Endothelial cell of umbilical vein (primary cell): ENCODE measurements at regions not wholly inside any gene's neighbourhood (a gene's known extent, or its start where the extent isn't known, plus 50 kb on each side); places are given as distances from the start of the nearest gene placed in this dataset.

Experiments used
- BruUV-seq: library from RNA; stranded (reverse); fragments of 400-500 nt; replicated peaks from 2 replicates; lab custom pipeline; 2021; lab: Mats Ljungman, UMichigan
- CTCF ChIA-PET: fragments of 300-600, 350-600 bp; sonication (Branson Sonifier 250); formaldehyde crosslinking; loops from one replicate; lab custom pipeline; 2021; ENCODE audit warnings: antibody characterized with exemption, inconsistent platforms; lab: Charles Lee
- POLR2A ChIA-PET: fragments of 300-600, 350-600 bp; sonication (Branson Sonifier 250); formaldehyde crosslinking; loops from one replicate; lab custom pipeline; 2021; ENCODE audit warnings: antibody characterized with exemption, inconsistent platforms; lab: Charles Lee
- DNase-seq: peaks from one replicate; pipeline ENCODE4 v3.0.0-alpha.2; 2011; ENCODE audit warnings: low read depth, low spot score
- FAIRE-seq: peaks from 2 replicates; lab custom pipeline; 2011; peaks lifted over from hg19 to GRCh38; lab: Jason Lieb, UNC
- H2AFZ ChIP-seq: 2 replicates; pipeline ENCODE4 v1.6.0; 2012; ENCODE audit warnings: low read depth, low read length, control low read depth, inconsistent platforms
- H3K27ac ChIP-seq: 2 replicates; pipeline ENCODE4 v1.5.1; 2011; ENCODE audit warnings: low read depth, mild to moderate bottlenecking, control low read depth, low read length, moderate library complexity; ENCODE audit not compliant: insufficient read depth
- H3K27me3 ChIP-seq, 2 experiments: 2 replicates each; pipeline versions ENCODE4 v1.6.0 to v1.6.1; 2011; ENCODE audit warnings: low read length in 2 of 2, mixed read lengths in 1 of 2; ENCODE audit not compliant: control insufficient read depth in 2 of 2, insufficient read depth in 2 of 2
- H3K36me3 ChIP-seq, 2 experiments: 2 replicates in 1 of 2; 3 replicates in 1 of 2; pipeline ENCODE4 v1.5.1; 2011; ENCODE audit warnings: low read length in 2 of 2, mild to moderate bottlenecking in 1 of 2, moderate library complexity in 1 of 2; ENCODE audit not compliant: control insufficient read depth in 2 of 2, insufficient read depth in 2 of 2; ENCODE audit errors: extremely low read depth in 1 of 2
- H3K4me1 ChIP-seq: 3 replicates; pipeline ENCODE4 v1.5.1; 2011; ENCODE audit warnings: mild to moderate bottlenecking, low read length; ENCODE audit not compliant: control insufficient read depth, insufficient read depth; ENCODE audit errors: extremely low read depth
- H3K4me2 ChIP-seq: 2 replicates; pipeline ENCODE4 v1.6.1; 2011; ENCODE audit warnings: low read length, control low read depth, mixed read lengths; ENCODE audit not compliant: insufficient read depth
- H3K4me3 ChIP-seq, 3 experiments: fragments of 200-600 bp in 1 of 3; sonication (generic), shearing (Covaris generic) in 1 of 3; replicated peaks in 1 of 3; 2 replicates each; pipeline ENCODE4 v1.5.1; 2011 to 2016; ENCODE audit warnings: control low read depth in 3 of 3, low read length in 3 of 3, mild to moderate bottlenecking in 2 of 3, inconsistent platforms in 1 of 3, low read depth in 1 of 3, moderate library complexity in 1 of 3; ENCODE audit not compliant: insufficient read depth in 1 of 3
- H3K79me2 ChIP-seq: 2 replicates; pipeline ENCODE4 v1.6.0; 2012; ENCODE audit warnings: low read length, inconsistent platforms; ENCODE audit not compliant: control insufficient read depth, insufficient read depth
- H3K9ac ChIP-seq: replicated peaks from 2 replicates; pipeline ENCODE3; 2011; ENCODE audit warnings: low read length, control low read depth; ENCODE audit not compliant: insufficient read depth; ENCODE audit errors: extremely low read depth
- H3K9me1 ChIP-seq: replicated peaks from 3 replicates; pipeline ENCODE4 v1.6.0; 2011; ENCODE audit warnings: mild to moderate bottlenecking, low read length; ENCODE audit not compliant: control insufficient read depth, insufficient read depth; ENCODE audit errors: extremely low read depth
- H3K9me3 ChIP-seq: replicated peaks from 2 replicates; pipeline ENCODE4 v1.5.1; 2012; ENCODE audit warnings: low read length, inconsistent platforms; ENCODE audit not compliant: control insufficient read depth, insufficient read depth
- H4K20me1 ChIP-seq: replicated peaks from 2 replicates; pipeline ENCODE3; 2011; ENCODE audit warnings: mild to moderate bottlenecking, low read length; ENCODE audit not compliant: control insufficient read depth, insufficient read depth; ENCODE audit errors: extremely low read depth
- EZH2 ChIP-seq: IDR thresholded peaks from 2 replicates; pipeline ENCODE4 v1.6.1; 2012; ENCODE audit warnings: borderline replicate concordance, low read depth, mild to moderate bottlenecking, moderate library complexity, low read length, inconsistent platforms; ENCODE audit not compliant: severe bottlenecking
- FOS ChIP-seq: IDR thresholded peaks from 2 replicates; pipeline ENCODE4 v1.6.1; 2011; ENCODE audit warnings: mild to moderate bottlenecking, low read length, moderate library complexity, borderline replicate concordance; ENCODE audit not compliant: insufficient read depth
- GATA2 ChIP-seq: IDR thresholded peaks from 2 replicates; pipeline ENCODE4 v1.7.0; 2011; ENCODE audit warnings: low read depth, mild to moderate bottlenecking, moderate library complexity, mixed read lengths, low read length; ENCODE audit not compliant: insufficient read length, insufficient read depth
- JUN ChIP-seq: IDR thresholded peaks from 2 replicates; pipeline ENCODE4 v1.6.1; 2011; ENCODE audit warnings: borderline replicate concordance, low read depth; ENCODE audit not compliant: insufficient read length, insufficient read depth
- MAX ChIP-seq: IDR thresholded peaks from 2 replicates; pipeline ENCODE4 v1.6.1; 2011; ENCODE audit not compliant: insufficient read depth, insufficient read length
- MYC ChIP-seq: IDR thresholded peaks from one replicate; pipeline ENCODE4 v1.6.1; 2011; ENCODE audit warnings: mild to moderate bottlenecking, low read depth, low read length
- POLR2A ChIP-seq: IDR thresholded peaks from 2 replicates; pipeline ENCODE4 v1.6.1; 2012; ENCODE audit warnings: low read depth, mild to moderate bottlenecking, control low read depth, low read length
- POLR2AphosphoS5 ChIP-seq: IDR thresholded peaks from 2 replicates; pipeline ENCODE4 v1.6.1; 2012; ENCODE audit warnings: low read depth, mild to moderate bottlenecking, control low read depth, low read length, moderate library complexity; ENCODE audit not compliant: insufficient read depth
- dilution Hi-C: fragments of 300-500 bp; cut with MboI; formaldehyde crosslinking; loops from one replicate; pipeline ENCODE4 v1.15.0; 2019; ENCODE audit warnings: low sequenced_read_pairs; ENCODE audit not compliant: extremely low pct_ligation_motif_present
- intact Hi-C: fragments of 100-400 bp; cut with micrococcal nuclease; formaldehyde crosslinking; loops from one replicate; pipeline ENCODE4 v1.10.0; 2022

GRCh38 chr22:27156821-27157489 lies 499.6 kb downstream of the MIAT start:
- BruUV-seq: no TSS peak

GRCh38 chr22:27157666-27158370 lies 500.4 kb downstream of the MIAT start:
- H3K9me3 ChIP-seq: no peaks in the 10 kb centered on the region
- CTCF ChIA-PET: no interaction called here
- POLR2A ChIA-PET: no interaction called here
- intact Hi-C loops (no loop called here), dilution Hi-C loops (no loop called here)
- no peaks in the 10 kb centered on the region for H4K20me1 ChIP-seq
- no peak for DNase-seq
- no peaks in the 10 kb centered on the region for H3K9me1 ChIP-seq
- no TSS peak for BruUV-seq
- H3K4me1 ChIP-seq: peaks cover 9% of the 10 kb centered on the region
- H3K4me2 ChIP-seq: no peak overlapping the region
- FAIRE-seq: no peak
- H3K4me3 ChIP-seq: no peak overlapping the region
- no peaks in the 10 kb centered on the region for H3K36me3 ChIP-seq
- H3K9ac ChIP-seq: no peak overlapping the region
- H3K27me3 ChIP-seq: peaks cover 0 to 5% of the 10 kb centered on the region in 2 experiments
- no peak overlapping the region for H3K27ac ChIP-seq
- no peak for TF ChIP-seq FOS
- no peak for TF ChIP-seq POLR2AphosphoS5
- TF ChIP-seq JUN: no peak
- no peak for TF ChIP-seq POLR2A
- no peak for TF ChIP-seq EZH2
- no peak for TF ChIP-seq GATA2
- no peak for TF ChIP-seq MYC
- no peak overlapping the region for H2AFZ ChIP-seq
- H3K79me2 ChIP-seq: no peaks in the 10 kb centered on the region

More at GRCh38 chr22:27156821-27157489, 499.6 kb downstream of the MIAT start:
- Histone ChIP-seq H3K79me2 (no peaks in the 10 kb centered on the region), H3K9me3 (no peaks in the 10 kb centered on the region), H4K20me1 (no peaks in the 10 kb centered on the region), H3K4me3 (no peak overlapping the region), H3K4me2 (no peak overlapping the region), H3K27me3 (peaks cover 0 to 5% of the 10 kb centered on the region in 2 experiments), H3K4me1 (peaks cover 14% of the 10 kb centered on the region), H3K9ac (no peak overlapping the region), H3K27ac (no peak overlapping the region), H2AFZ (no peak overlapping the region), H3K36me3 (no peaks in the 10 kb centered on the region), H3K9me1 (no peaks in the 10 kb centered on the region)
- no peak for TF ChIP-seq EZH2
- no peak for TF ChIP-seq MYC
- TF ChIP-seq MAX: no peak
- TF ChIP-seq POLR2A: no peak
- intact Hi-C loops: no loop called here
- FAIRE-seq (no peak), DNase-seq (no peak)
- CTCF ChIA-PET: interaction anchor here (1.0 kb wide), 2 partner anchors 13 to 14 kb away, joined by 3 read pairs; no protein-coding TSS in a partner anchor
- dilution Hi-C loops: no loop called here
- POLR2A ChIA-PET: no interaction called here
